ENCODE measurements at regions not wholly inside any gene's neighbourhood (a gene's known extent, or its start where the extent isn't known, plus 50 kb on each side); places are given as distances from the start of the nearest gene placed in this dataset.

- H3K4me3 Mint-ChIP-seq (ENCODE audit: unreplicated experiment): no peak overlapping the region
- DNase-seq: no peak
- H3K9me3 Mint-ChIP-seq (ENCODE audit: unreplicated experiment): no peaks in the 10 kb centered on the region
- H3K27me3 Mint-ChIP-seq (ENCODE audit: unreplicated experiment): peaks cover 2% of the 10 kb centered on the region
- H3K27ac Mint-ChIP-seq (ENCODE audit: unreplicated experiment): no peak overlapping the region
- no peak for TF ChIP-seq CTCF (IDR thresholded peaks at IDR 0.05; ENCODE audit: partially characterized antibody, unreplicated experiment)
- no peaks in the 10 kb centered on the region for H3K36me3 Mint-ChIP-seq (ENCODE audit: unreplicated experiment)
- H3K4me1 Mint-ChIP-seq (ENCODE audit: low read depth, unreplicated experiment): no peaks in the 10 kb centered on the region
These were observed 474.0 kb downstream of the SETD4 start for GRCh38 chr21:35586305-35586704.

GRCh38 chr21:35585878-35586277, 474.4 kb downstream of the SETD4 start:
- Mint-ChIP-seq H3K9me3 (ENCODE audit: unreplicated experiment) (no peaks in the 10 kb centered on the region), H3K36me3 (ENCODE audit: unreplicated experiment) (no peaks in the 10 kb centered on the region), H3K27me3 (ENCODE audit: unreplicated experiment) (peaks cover 2% of the 10 kb centered on the region), H3K27ac (ENCODE audit: unreplicated experiment) (no peak overlapping the region), H3K4me3 (ENCODE audit: unreplicated experiment) (no peak overlapping the region), H3K4me1 (ENCODE audit: low read depth, unreplicated experiment) (no peaks in the 10 kb centered on the region)
- no peak for TF ChIP-seq CTCF (IDR thresholded peaks at IDR 0.05; ENCODE audit: partially characterized antibody, unreplicated experiment)
- no peak for DNase-seq

GRCh38 chr21:35585155-35585554, 475.2 kb downstream of the SETD4 start:
- Mint-ChIP-seq H3K36me3 (ENCODE audit: unreplicated experiment) (no peaks in the 10 kb centered on the region), H3K27ac (ENCODE audit: unreplicated experiment) (no peak overlapping the region), H3K27me3 (ENCODE audit: unreplicated experiment) (peaks cover 3% of the 10 kb centered on the region), H3K9me3 (ENCODE audit: unreplicated experiment) (no peaks in the 10 kb centered on the region), H3K4me1 (ENCODE audit: low read depth, unreplicated experiment) (no peaks in the 10 kb centered on the region), H3K4me3 (ENCODE audit: unreplicated experiment) (no peak overlapping the region)
- no peak for DNase-seq
- TF ChIP-seq CTCF (IDR thresholded peaks at IDR 0.05; ENCODE audit: partially characterized antibody, unreplicated experiment): no peak

- Mint-ChIP-seq H3K27me3 (ENCODE audit: unreplicated experiment) (peaks cover 6% of the 10 kb centered on the region), H3K4me3 (ENCODE audit: unreplicated experiment) (no peak overlapping the region), H3K9me3 (ENCODE audit: unreplicated experiment) (no peaks in the 10 kb centered on the region), H3K27ac (ENCODE audit: unreplicated experiment) (no peak overlapping the region), H3K4me1 (ENCODE audit: low read depth, unreplicated experiment) (no peaks in the 10 kb centered on the region), H3K36me3 (ENCODE audit: unreplicated experiment) (no peaks in the 10 kb centered on the region)
- DNase-seq: no peak
- no peak for TF ChIP-seq CTCF (IDR thresholded peaks at IDR 0.05; ENCODE audit: partially characterized antibody, unreplicated experiment)
These were observed 476.6 kb downstream of the SETD4 start for GRCh38 chr21:35583566-35584216.

GRCh38 chr21:35582731-35583130, 477.6 kb downstream of the SETD4 start:
- Mint-ChIP-seq H3K4me3 (ENCODE audit: unreplicated experiment) (no peak overlapping the region), H3K4me1 (ENCODE audit: low read depth, unreplicated experiment) (no peaks in the 10 kb centered on the region), H3K36me3 (ENCODE audit: unreplicated experiment) (no peaks in the 10 kb centered on the region), H3K9me3 (ENCODE audit: unreplicated experiment) (no peaks in the 10 kb centered on the region), H3K27ac (ENCODE audit: unreplicated experiment) (no peak overlapping the region), H3K27me3 (ENCODE audit: unreplicated experiment) (peaks cover 4% of the 10 kb centered on the region)
- no peak for TF ChIP-seq CTCF (IDR thresholded peaks at IDR 0.05; ENCODE audit: partially characterized antibody, unreplicated experiment)
- no peak for DNase-seq
